Stomach (tissue), 4 donors: ENCODE measurements at regions not wholly inside any gene's neighbourhood (a gene's known extent, or its start where the extent isn't known, plus 50 kb on each side); places are given as distances from the start of the nearest gene placed in this dataset.

Experiments
- CTCF ChIP-seq, 7 experiments: fragments of 450-650 bp in 4 of 7; fragments of 200-600 bp in 3 of 7; sonication (generic) in 3 of 7; IDR thresholded peaks; one replicate each; pipeline ENCODE4 v1.5.1; 2016 to 2019; ENCODE audit warnings: antibody characterized with exemption in 7 of 7, control low read depth in 2 of 7, mild to moderate bottlenecking in 1 of 7
- POLR2A ChIP-seq, 4 donors: fragments of 450-650 bp; IDR thresholded peaks; one replicate each; pipeline ENCODE4 v1.6.1; 2016; ENCODE audit warnings: antibody characterized with exemption in 4 of 4, control low read depth in 2 of 4, mild to moderate bottlenecking in 1 of 4, moderate library complexity in 1 of 4
- POLR2AphosphoS5 ChIP-seq, 3 donors: sonication (generic); formaldehyde crosslinking; IDR thresholded peaks; one replicate each; pipeline ENCODE4 v1.6.1; 2016; ENCODE audit warnings: antibody characterized with exemption in 3 of 3

- no peak for TF ChIP-seq CTCF (IDR thresholded peaks at IDR 0.05)
- TF ChIP-seq POLR2A (IDR thresholded peaks at IDR 0.05): no peak
- TF ChIP-seq POLR2AphosphoS5 (IDR thresholded peaks at IDR 0.05): no peak
Measured at GRCh38 chr2:5022061-5022460, 670.1 kb upstream of the SOX11 start.
